ENCODE measurements at regions not wholly inside any gene's neighbourhood (a gene's known extent, or its start where the extent isn't known, plus 50 kb on each side); places are given as distances from the start of the nearest gene placed in this dataset.

DNA sequence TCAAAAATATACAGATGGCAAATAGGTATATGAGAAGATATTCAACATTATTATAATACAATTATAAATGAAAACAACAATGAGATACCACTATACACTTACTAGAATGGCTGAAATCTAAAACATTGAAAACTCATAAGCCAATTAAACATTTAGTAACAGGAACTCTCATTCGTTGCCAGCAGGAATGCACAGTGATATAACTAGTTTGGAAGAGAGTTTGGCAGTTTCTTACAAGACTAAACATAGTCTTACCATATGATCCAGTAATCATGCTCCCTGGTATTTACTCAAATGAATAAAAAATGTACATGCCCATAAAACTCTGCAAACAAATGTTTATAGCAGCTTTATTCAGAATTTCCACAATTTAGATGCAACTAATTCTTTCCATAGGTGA, 476.2 kb upstream of the COBL start:
- DNase-seq (ENCODE audit: low spot score): no peak

DNA sequence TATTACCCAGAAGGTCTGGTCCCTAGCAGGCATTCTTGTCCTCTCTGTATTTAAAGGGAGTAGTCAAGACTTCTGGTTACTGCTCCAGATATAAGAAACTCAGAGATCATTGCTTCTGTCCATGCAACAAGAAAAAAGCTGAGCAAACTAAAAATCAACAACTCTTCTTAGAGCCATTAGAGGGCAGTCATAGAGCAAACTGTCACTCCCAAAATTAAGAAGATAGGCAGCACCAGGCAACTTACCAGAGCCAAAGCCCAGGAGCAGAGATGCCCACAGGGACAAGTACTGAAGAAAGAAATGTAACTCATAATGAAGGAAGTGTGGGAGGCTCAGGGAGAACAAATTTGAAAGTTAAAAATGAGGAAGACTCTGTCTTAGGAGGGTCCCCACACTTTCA, 472.9 kb upstream of the COBL start:
- no peak for DNase-seq (ENCODE audit: low spot score)

DNA sequence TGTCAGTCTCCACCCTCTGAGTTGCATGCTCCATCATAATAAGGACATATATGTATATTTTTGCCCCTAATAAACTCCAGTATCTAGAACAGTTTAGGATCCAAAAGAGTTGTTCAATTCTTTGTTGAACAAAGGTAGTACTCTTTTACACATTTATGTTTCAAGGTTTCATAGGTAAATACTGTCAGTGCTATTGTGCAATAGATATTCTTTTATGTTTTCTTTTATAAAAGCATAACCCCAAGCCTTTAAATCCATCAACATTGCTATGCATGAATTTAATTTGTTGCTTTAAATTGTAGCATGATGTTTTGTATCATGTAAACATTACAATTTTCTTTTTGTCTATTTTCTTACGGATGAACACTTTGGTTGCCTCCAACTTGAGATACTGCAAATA, 469.7 kb upstream of the COBL start:
- DNase-seq (ENCODE audit: low spot score): no peak

GRCh38 chr7:51785876-51786275, 469.3 kb upstream of the COBL start:
- DNase-seq (ENCODE audit: low spot score): no peak

DNA sequence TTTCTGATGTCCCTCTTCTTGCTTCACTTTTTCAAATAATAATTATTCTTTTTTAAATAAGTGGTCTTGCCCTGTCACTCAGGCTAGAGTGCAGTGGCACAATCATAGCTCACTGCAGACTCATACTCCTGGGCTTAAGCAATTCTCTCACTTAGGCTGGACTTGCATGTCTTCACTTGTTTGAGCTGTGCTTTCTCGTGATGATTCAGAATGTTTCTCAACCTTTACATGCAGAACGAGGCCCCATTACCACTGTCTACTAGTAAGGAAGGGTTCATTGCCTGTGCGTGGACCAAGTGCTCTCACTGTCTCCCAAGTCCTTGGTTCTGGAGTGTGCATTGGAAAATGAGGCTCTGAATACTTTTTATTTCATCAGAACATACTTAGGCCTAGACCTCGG, 468.6 kb upstream of the COBL start:
- no peak for DNase-seq (ENCODE audit: low spot score)

- no peak for DNase-seq (ENCODE audit: low spot score)
These were observed 466.6 kb upstream of the COBL start for GRCh38 chr7:51783241-51783640.

- DNase-seq (ENCODE audit: low spot score): no peak
These were observed 461.5 kb upstream of the COBL start for GRCh38 chr7:51778121-51778520.

GRCh38 chr7:51774178-51774577, 457.6 kb upstream of the COBL start:
- DNase-seq (ENCODE audit: low spot score): no peak

DNA sequence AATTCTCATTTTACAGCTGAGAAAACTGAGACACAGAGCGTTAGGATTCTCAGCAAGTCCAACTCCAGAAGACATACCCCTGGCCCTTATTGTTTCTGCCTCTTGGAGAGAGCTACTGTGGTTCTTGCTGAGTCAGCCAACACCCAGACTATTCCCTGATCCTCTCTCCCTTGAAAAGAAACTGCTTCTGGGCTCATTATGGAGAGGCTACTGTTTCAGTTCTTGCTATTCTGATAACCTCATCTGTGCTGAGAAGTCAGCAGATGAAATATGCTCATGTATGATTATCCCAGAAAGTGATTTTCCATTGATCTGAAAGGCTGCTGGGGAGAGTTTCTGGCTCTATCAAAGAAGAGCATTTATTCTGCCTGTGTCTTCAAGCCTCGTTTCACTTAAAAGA, 455.6 kb upstream of the COBL start:
- DNase-seq (ENCODE audit: low spot score): no peak

DNA sequence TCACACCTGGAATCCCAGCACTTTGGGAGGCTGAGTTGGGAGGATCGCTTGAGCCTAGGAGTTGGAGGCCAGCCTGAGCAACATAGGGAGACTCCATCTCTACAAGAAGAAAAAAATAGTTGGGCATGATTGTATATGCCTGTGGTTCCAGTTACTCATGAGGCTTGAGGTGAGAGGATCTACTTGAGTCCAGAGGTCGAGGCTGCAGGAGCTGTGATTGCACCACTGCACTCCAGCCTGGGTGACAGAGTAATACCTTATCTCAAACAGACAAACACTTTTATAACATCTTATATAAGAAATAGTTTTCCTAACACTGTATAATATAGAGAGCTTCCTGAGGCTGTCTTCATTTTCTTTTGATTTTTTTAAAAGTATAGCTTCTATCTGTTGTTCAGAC, 448.4 kb upstream of the COBL start:
- DNase-seq (ENCODE audit: low spot score): no peak

- no peak for DNase-seq (ENCODE audit: low spot score)
These were observed 443.4 kb upstream of the COBL start for GRCh38 chr7:51759985-51760384.

DNA sequence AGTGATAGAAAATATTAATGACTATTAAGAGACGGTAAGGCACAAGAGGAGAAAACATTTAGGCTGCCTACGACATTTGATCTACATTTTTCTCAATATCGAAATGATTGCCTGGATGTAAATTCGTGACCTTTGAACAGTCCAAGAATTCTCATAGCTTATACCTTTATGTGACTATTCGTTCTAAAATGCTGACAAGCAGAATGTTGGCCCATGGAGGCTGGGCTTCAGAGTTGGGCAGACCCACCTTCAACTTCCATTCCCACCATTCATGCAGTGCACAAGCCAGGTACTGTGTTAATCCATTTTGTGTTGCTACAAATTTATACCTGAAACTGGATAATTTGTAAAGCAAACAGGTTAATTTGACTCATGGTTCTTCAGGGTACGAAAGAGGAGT, 441.4 kb upstream of the COBL start:
- DNase-seq (ENCODE audit: low spot score): no peak

- DNase-seq (ENCODE audit: low spot score): no peak
These were observed 416.3 kb upstream of the COBL start for GRCh38 chr7:51732951-51733350.

DNA sequence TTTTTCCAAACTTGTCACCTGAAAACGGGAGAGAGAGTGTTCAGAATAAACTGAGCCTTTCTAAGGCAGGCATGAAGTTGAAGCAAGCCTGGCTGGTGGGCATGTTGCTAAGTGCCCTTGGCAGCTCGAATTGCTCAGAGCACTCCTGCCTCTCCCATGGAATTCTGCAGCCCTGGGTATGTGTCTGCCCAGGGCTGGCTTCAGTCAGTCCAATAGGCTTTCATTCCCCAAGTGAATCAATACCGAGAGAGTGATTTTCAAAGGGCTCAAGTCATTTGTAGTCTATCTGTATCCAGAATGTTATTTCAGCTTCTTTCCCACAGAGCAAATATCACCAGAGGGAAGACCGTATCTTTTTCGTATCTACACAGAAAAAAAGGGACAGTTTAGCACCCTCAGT, 415.5 kb upstream of the COBL start:
- DNase-seq (ENCODE audit: low spot score): no peak

DNA sequence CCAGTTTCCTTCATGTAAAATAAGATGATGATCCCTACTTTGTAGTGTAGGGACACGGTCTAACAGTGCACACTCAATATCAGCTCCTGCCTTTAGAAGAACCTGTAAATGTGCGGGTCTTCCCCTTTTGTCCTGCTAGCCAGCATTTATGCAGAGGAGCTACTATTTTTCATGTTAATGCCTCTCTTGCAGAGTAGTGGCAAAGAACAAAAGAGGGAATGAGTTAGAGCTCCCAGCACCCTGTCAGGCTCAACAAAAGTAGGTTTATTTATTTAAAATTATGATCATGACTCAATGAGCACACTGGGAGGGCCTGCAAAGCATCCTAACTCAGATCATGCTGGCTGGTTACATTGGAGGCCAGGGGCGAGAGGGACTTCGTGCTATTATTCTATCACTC, 414.5 kb upstream of the COBL start:
- no peak for DNase-seq (ENCODE audit: low spot score)

DNA sequence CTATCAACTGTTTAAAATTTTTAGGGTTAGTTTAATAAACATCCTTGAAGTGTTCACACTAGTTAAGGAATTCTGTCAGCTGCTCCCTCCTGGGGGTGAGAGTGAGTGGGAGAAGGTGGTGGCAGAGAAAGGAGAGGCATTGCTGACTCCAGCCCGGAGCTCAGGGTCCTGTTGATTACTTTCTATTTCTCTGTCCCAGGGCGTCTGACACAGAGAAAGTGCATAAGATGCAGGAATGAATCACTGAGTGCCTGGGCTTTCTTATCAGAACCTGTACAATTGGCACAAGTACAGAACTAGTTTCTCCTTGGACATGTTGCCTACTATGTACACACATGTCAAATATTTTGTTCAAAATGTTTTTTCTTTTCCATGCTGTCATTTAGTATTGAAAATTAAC, 410.8 kb upstream of the COBL start:
- no peak for DNase-seq (ENCODE audit: low spot score)

DNA sequence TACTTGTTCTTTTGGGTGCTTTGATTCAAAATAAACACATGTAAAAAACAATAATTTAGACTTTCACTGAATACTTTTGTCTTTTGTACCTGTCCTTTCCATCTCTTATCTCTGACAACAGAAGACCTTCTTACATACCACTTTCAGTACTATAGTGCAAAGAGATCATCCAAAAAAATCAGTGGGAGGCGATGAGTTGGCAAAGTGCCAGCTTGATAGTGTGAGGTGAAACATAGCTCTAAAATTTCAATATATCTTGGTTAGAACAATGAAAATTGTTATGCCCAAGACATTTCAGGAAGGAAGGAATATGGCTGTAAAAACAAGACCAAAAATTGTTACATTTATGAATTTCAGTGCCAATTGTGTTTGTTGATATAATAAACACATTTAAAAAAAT, 390.2 kb upstream of the COBL start:
- no peak for DNase-seq (ENCODE audit: low spot score)

- no peak for DNase-seq (ENCODE audit: low spot score)
These were observed 389.1 kb upstream of the COBL start for GRCh38 chr7:51705701-51706100.

- DNase-seq (ENCODE audit: low spot score): no peak
These were observed 386.1 kb upstream of the COBL start for GRCh38 chr7:51702673-51703072.

DNA sequence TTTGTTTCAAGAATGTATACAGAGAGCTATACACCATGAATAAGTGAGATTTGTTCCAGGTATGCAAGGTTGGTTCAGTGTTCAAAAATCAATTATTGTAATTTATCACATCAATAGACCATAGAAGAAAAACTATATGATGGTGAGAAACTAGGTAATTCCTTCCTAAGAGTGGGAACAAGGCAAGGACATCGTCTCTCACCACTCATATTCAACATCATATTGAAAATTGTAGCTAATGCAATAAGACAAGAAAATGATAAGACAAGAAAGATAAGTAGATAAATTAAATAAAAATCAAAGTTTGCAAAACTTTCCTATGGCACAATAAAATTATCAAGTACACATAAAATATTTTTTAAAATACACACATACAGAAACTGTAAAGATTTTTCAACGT, 385.3 kb upstream of the COBL start:
- DNase-seq (ENCODE audit: low spot score): no peak

GRCh38 chr7:51700593-51701215, 384.1 kb upstream of the COBL start:
- DNase-seq (ENCODE audit: low spot score): no peak

DNA sequence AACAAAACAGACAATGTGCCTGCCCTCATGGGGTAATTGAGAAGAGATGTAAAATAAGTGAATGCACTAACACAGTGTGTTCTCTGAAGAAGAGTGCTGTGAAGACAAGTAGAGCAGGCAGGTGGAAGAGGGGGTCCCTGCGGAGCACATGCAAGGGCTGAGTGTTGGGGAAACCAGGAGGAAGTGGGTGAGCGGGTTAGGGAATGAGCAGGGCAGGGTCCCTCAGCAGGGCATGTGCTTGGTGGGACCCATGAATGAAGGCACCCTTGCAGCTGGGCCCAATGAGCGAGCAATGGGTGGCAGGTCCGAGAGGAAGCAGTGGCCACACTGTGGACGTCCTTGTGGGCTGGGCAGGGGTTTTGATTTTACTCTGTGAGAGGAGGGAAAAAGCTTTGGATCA, 376.6 kb upstream of the COBL start:
- DNase-seq (ENCODE audit: low spot score): no peak

- no peak for DNase-seq (ENCODE audit: low spot score)
These were observed 372.9 kb upstream of the COBL start for GRCh38 chr7:51689547-51689946.

DNA sequence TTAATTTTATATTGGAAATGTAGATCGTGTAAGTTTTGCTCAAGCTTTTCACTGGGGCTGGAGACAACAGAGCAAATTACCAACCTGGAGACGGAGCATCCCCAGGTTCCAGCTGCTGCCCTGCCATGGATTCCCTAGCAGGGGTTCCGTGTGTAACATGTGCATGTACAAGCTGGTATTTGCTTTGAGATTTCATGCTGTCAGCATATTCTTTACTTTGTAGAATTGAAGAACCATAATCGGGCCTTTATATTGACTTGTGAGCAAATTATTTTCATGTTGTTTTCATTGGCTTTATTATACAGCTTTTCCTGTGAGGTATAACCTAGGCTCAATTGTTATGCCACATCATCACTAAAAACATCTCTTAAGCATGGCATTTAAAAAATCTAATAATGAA, 369.2 kb upstream of the COBL start:
- DNase-seq (ENCODE audit: low spot score): no peak

All from CD4-positive, alpha-beta T cell treated with Interleukin-15 for 4 hours (primary cell).